GM19397 (cell line): ENCODE measurements at regions not wholly inside any gene's neighbourhood (a gene's known extent, or its start where the extent isn't known, plus 50 kb on each side); places are given as distances from the start of the nearest gene placed in this dataset.
"Not testable (repeated sequence)": the region's sequence is repeated elsewhere in the genome, so short reads cannot be mapped to it uniquely, and the experiment has no call there.

Source experiments
- ATAC-seq: cut with Tn5 transposase; IDR thresholded peaks from one replicate; pipeline ENCODE4 v1.9.1; 2021; ENCODE audit warnings: mild to moderate bottlenecking, moderate library complexity; ENCODE audit not compliant: unreplicated experiment

- no peak for ATAC-seq
Measured at GRCh38 chr13:26896986-26897668, 136.5 kb upstream of the GPR12 start.

GRCh38 chr13:26895808-26896466, 135.4 kb upstream of the GPR12 start:
- no peak for ATAC-seq

- ATAC-seq, result no peak
Measured at GRCh38 chr13:26895081-26895807, 134.7 kb upstream of the GPR12 start.

- no peak for ATAC-seq
Measured at GRCh38 chr13:26888632-26889031, 128.0 kb upstream of the GPR12 start.

GRCh38 chr13:26887594-26887993, 127.0 kb upstream of the GPR12 start:
- no peak for ATAC-seq

- ATAC-seq, result no peak
Measured at GRCh38 chr13:26883613-26884257, 123.1 kb upstream of the GPR12 start.

- no peak for ATAC-seq
Measured at GRCh38 chr13:26882731-26883130, 122.1 kb upstream of the GPR12 start.

GRCh38 chr13:26881154-26881553, 120.6 kb upstream of the GPR12 start:
- ATAC-seq, result no peak

GRCh38 chr13:26880735-26881134, 120.1 kb upstream of the GPR12 start:
- no peak for ATAC-seq

GRCh38 chr13:26878438-26878837, 117.9 kb upstream of the GPR12 start:
- ATAC-seq, result no peak

- no peak for ATAC-seq
Measured at GRCh38 chr13:26873386-26873698, 112.8 kb upstream of the GPR12 start.

GRCh38 chr13:26872525-26873385, 112.2 kb upstream of the GPR12 start:
- no peak for ATAC-seq

GRCh38 chr13:26867451-26868091, 107.0 kb upstream of the GPR12 start:
- no peak for ATAC-seq

GRCh38 chr13:26864576-26864975, 104.0 kb upstream of the GPR12 start:
- ATAC-seq, result no peak

GRCh38 chr13:26861941-26862340, 101.4 kb upstream of the GPR12 start:
- no peak for ATAC-seq

- no peak for ATAC-seq
Measured at GRCh38 chr13:26855921-26856320, 95.3 kb upstream of the GPR12 start.

GRCh38 chr13:26855071-26855470, 94.5 kb upstream of the GPR12 start:
- no peak for ATAC-seq

- no peak for ATAC-seq
Measured at GRCh38 chr13:26853323-26853722, 92.7 kb upstream of the GPR12 start.

GRCh38 chr13:26847281-26847680, 86.7 kb upstream of the GPR12 start:
- no peak for ATAC-seq

GRCh38 chr13:26845063-26845462, 84.5 kb upstream of the GPR12 start:
- ATAC-seq, result not testable (repeated sequence)
